Omental fat pad (tissue), 3 donors: ENCODE measurements at regions not wholly inside any gene's neighbourhood (a gene's known extent, or its start where the extent isn't known, plus 50 kb on each side); places are given as distances from the start of the nearest gene placed in this dataset.

Experiments
- ATAC-seq: fragments of 150-250 bp; one replicate; pipeline ENCODE4 v1.9.1; 2016; ENCODE audit warnings: mild to moderate bottlenecking, moderate library complexity; ENCODE audit not compliant: low FRiP score
- DNase-seq: peaks from one replicate; pipeline ENCODE4 v3.0.0-alpha.2; 2019; ENCODE audit warnings: low spot score
- CTCF ChIP-seq, 3 donors: fragments of 450-650 bp; IDR thresholded peaks; one replicate each; pipeline ENCODE4 v1.5.1; 2016 to 2017; ENCODE audit warnings: antibody characterized with exemption in 3 of 3, mild to moderate bottlenecking in 3 of 3, moderate library complexity in 2 of 3

GRCh38 chr12:91565846-91566245, 383.2 kb upstream of the DCN start:
- no peak for TF ChIP-seq CTCF (IDR thresholded peaks at IDR 0.05)
- ATAC-seq (no peak), DNase-seq (no peak)

GRCh38 chr12:91565246-91565645, 382.6 kb upstream of the DCN start:
- no peak for DNase-seq
- ATAC-seq: no peak
- no peak for TF ChIP-seq CTCF (IDR thresholded peaks at IDR 0.05)

GRCh38 chr12:91563011-91563765, 380.6 kb upstream of the DCN start:
- ATAC-seq: no peak
- TF ChIP-seq CTCF (IDR thresholded peaks at IDR 0.05): no peak
- DNase-seq: no peak

GRCh38 chr12:91562476-91562875, 379.9 kb upstream of the DCN start:
- TF ChIP-seq CTCF (IDR thresholded peaks at IDR 0.05): no peak
- ATAC-seq (no peak), DNase-seq (no peak)

GRCh38 chr12:91561958-91562325, 379.3 kb upstream of the DCN start:
- DNase-seq: no peak
- no peak for ATAC-seq
- no peak for TF ChIP-seq CTCF (IDR thresholded peaks at IDR 0.05)

GRCh38 chr12:91561301-91561957, 378.8 kb upstream of the DCN start:
- no peak for ATAC-seq

More at GRCh38 chr12:91561301-91561957, 378.8 kb upstream of the DCN start:
- no peak for TF ChIP-seq CTCF (IDR thresholded peaks at IDR 0.05)
- DNase-seq: no peak
